HS-27A (cell line): ENCODE measurements at regions not wholly inside any gene's neighbourhood (a gene's known extent, or its start where the extent isn't known, plus 50 kb on each side); places are given as distances from the start of the nearest gene placed in this dataset.
A peak's percentile ranks its signal among the peaks of the same experiment; 100 is the strongest.

Source experiments
- DNase-seq: peaks from one replicate; pipeline ENCODE4 v3.0.0-alpha.2; 2012; ENCODE audit warnings: low read depth, missing footprints

DNA sequence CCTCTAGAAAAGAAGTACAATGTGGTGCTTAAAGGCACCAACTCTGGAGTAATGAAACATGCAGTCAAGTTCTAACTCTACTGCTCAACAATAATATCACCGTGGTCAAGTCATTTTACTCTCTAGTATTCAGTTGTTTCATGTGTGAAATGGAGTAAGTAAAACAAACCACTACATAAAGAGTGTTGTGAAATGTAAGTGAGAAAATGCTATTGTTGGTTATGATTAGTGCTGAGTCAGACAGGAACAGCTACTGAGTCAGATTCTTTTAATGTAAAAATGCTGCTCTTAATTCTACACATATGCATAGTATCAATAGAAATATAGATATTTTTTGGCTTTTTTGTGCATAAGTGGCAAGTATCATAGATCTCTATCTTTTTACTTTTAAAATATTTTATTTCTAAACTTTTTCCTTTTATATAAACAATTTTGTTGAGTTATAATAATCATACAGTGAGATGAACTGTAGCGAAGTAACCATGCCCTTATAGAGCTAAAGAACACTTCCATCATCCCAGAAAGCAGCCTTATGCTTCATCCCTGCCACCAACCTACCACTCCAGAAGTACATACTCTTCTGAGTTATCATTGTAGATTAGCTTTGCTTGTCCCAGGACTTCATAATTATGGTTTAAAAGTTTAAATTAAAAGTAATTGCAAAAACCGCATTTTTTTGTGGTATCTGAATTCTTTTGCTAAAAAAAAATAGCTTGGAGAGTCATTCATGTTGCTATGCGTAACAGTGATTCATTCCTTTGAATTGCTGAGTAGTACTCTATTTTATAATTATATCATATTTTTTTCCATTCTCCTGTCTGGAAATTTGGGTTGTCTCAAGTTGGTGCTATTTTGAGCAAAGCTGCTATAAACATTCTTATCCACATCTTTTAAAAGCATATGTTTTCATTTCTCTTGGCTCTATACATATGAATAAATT, 548.2 kb upstream of the CLINT1 start:
- DNase-seq, result no peak

DNA sequence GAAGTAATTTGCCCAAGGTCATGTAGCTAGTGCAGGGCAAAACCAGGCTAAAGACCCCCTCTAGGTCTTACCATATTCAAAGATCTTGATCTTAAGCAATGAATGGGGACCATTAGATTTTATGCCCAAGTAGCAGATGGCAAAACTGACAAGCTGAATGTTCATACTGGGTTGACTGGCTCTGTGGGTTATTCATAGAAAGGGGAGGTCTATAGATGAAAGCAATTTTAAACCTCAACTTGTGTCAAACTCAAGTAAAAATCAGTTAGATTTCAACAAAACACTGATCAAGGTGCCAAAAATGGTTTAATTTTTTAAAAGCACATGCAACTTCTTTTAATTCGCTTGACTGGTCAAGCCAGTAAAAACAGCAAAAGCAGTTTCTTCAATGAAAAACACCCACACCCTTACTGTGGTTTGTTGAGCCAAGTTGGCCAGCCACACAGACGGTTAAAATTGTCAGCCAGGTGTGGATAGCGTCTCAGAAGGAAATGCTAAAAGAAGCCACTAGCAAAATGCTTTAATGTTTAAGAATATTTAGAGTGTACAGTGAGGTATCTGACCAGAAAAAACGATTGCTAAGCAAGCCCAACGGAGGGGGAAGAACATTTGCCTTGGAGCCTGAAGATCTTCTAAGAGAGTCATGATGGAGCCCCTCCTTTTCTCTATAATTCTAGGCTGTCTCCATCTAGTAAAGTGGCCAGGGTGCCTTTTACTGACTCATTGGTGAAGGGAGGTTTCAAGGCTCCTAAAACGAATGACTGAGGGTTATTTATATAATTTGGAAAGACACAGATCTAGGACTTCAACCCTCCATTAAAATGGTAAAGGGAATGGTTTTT, 539.6 kb upstream of the CLINT1 start:
- DNase-seq, result no peak

DNA sequence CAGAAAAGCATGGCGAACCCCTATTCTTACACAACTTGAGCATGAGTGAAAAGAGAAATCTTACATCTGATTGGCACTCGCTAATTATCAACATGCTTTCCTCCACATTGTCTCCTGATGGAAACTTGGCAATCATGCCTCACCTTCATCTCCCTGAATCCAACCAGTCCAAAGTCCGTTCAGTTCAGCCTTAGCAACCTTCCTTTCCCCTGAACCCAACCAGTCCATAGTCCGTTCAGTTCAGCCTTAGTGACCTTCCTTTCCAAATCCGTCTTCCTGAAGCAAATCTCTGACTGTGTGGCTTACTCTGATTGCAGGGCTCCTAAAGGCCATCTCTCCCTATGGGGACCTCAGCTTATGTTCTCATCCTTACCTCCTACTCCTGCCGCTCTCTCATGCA, 538.3 kb upstream of the CLINT1 start:
- no peak for DNase-seq

DNA sequence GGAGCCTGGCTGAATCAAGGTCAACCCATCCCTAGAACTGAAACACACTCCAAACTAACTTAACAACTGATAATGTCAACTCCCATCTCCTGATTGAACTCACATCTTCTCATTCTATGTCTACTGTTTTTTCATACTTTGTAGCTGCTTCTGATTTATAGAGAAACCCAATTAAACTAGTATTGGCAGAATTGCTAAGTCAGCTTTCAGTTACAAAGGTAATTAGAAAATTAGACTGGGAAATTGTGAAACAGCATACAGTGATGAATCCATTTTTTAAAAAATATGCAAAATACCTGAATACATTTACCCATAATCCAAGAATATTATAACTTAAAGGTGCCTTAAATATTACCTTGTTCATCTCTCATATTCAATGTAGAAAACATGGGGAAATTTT, 535.2 kb upstream of the CLINT1 start:
- DNase-seq, result no peak

DNA sequence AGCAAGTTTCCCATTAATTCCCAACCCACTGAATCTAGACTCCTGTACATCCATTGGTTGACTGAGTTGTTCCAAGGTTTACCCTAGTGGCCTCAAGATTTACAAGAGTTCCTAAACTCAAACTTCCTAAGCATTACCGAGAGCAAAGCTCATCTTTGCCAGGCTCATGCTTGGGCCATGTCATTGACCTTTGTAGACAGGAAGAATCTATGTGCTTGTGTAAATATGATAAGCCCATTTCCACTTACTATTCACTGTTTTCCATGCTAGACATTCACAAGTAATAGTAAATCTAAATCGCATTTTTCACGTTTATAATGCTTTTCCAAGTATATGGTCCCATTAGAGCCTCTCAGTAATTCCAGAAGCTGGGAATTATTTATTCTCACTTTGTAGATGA, 534.5 kb upstream of the CLINT1 start:
- DNase-seq, result no peak

DNA sequence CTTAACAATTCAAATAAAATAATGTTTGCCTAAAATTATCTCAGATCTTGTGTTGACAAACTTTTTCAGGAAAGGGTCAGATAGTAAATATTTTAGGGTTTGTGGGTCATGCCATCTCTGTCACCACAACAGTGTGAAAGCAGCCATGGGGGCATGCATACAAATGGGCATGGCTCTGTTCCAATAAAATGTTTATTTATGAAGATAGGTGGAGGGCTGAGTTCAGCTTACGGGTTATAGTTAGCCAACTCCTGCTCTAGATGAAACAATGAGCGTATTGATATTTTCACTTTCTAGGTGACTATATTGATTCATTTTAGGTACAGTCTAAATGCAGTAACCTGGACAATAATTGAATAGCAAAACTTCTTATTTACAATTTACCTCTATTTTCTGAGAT, 533.8 kb upstream of the CLINT1 start:
- DNase-seq, result no peak

DNA sequence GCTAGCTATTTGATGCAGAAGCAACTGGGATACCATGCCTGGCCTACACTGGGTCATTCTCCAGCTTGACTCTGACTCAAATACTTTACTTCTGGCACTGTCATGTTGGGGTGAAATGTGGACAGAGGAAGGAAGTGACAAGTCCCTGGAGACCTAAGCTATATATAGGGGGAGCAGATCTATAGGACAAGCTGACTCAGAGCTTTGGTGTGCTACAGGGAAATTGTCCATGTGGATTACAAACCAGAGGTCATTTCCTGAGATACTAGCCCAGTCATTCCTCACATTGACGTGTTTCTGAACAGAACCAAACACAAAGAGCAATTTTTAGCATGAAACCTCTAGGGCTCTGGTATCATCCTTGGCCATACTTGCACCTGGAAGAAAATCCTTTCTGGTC, 531.6 kb upstream of the CLINT1 start:
- no peak for DNase-seq

DNA sequence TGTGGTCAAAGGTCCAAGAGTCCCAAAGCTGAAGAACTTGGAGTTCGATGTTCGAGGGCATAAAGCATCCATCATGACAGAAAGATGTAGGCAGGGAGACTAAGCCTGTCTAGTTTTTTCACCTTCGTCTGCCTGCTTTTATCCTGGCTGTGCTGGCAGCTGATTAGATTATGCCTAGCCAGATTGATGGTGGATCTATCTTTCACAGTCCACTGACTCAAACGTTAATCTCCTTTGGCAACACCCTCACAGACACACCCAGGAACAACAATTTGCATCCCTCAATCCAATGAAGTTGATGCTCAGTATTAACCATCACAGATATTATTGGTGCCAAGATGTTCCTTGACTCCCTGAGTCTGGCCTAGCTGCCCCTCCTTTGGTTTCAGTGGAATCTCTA, 530.8 kb upstream of the CLINT1 start:
- DNase-seq, result no peak

DNA sequence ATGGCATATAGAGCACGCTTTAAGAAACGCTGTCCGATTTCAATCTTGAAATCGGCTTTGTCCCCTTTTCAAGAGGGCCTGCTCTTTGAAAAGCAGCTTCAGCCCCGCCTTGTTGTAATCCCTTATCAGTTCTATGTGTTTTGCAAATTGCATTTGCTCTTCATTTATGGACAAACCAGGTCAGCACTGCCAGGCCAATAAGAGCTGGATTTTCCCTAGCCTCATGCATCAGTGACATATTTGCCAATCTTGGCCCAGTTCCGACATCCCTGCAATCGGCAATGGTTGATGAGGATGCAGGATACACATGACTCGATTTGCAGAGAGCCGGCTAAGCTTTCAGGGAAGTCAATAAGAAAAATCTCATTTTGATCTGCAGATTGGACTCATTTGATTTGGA, 529.1 kb upstream of the CLINT1 start:
- DNase-seq, result no peak

DNA sequence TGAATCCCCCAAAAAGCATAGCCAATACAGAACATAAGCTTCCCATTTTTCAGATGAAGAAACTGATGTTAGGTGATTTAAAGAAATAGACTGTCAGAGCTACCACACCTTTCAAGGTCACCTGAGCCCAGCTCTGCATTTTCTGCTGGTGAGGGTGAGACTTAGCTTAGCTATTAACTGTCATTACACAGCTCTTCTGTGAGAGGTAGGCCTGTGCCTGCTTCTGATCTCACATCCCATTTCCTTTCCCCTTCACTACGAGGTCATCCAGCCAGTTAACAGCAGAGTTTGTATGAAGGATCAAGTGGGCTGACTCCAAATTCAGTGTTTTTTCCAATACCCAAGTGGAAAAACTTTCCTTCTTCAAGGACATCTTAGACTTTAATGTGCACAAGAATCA, 528.6 kb upstream of the CLINT1 start:
- no peak for DNase-seq

DNA sequence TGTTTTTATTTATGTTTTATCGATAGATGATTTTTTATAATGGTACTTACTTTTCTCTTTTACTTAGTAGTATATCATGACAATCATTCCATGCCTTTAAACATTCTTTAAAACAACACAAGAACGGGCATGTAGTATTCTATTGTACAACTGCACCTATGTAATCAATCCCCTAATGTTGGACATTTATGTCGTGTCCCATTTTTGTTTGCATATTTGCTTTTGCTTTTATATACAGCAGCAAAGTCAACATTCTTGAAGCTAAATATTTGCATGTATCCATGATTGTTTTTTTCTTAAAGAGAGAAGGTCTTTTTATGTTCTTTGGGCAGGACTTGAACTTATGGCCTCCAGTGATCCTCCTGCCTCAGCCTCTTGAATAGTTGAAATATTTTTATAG, 527.0 kb upstream of the CLINT1 start:
- DNase-seq, result no peak

DNA sequence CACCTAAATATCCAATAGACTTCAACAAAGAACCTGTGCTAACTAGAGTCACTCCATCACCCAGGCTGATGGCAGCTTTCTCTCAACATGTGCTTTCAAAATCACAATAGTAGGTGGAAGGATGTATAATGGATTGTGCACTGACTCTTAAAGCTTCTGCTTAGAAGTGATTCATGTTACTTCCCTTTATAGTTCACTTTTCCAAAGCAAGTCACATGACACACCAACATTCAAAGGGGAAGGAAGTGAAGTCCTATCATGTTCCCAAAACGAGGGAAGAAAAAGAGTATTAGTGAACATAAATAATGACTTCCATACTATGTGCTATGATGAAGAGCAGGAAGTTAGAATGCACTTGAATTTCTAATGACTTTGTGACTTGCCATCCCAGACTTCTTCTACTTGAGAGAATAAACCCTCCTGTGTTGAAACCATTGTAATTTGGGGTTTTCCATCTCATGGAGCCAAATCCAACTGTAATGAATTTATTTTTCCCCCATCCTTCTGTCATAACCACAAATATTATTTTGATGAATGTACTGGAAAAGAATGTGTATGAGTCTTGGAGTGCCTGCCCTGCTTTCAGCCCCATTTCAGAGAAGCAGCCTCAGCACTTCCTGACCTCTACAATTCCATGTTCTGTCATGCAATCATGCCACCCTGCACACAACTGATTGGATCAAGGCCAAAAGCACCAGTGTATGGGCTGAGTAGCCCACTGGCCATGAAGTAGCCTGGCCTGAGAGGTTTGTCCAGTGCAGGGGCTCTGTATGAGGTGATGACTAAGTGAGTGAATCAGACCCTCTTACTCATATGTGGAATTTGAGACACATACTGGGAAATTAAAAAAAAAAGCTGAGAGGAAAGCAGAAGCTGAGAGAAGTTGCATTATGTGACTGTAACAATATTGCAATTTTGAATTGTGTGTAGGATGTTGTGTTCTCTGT, 525.9 kb upstream of the CLINT1 start:
- DNase-seq, result peak; percentile 96

DNA sequence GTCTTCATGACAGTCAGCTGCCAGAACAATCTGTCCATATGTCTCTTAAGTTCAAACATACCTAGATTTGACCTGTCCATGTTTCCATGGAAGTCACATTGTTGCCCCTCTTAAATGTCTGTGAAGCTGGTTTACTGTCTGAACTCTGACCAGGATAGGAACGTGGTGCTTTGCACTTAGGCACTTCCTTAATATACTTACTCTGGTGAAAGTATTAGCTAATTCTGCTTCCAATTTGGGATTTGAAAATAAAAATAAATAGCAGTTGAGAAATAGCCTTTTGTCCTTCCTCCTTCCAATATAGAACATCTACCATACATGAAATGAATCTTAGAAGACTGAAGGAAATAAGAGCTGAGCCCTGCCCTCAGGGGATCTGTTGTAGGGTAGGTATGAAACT, 524.5 kb upstream of the CLINT1 start:
- DNase-seq, result no peak

DNA sequence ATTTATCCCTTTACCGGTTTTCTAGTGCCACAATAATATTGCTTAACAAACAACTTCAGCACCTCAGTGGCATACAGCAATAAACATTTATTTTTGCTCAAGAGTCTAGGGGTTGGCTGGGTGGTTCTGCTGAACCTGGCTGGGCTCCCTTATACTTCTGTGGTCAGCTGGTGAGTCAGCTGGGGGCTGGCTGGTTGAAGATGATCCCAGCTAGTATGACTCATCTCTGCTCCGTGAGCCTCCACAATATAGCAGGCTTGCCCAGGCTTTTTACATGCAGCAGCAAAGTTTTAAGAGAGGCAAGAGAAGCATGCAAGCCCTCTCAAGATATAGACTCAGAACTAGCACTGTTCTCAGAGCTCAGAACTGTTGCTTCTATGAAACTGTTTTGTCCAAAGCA, 523.5 kb upstream of the CLINT1 start:
- peak; percentile 76 for DNase-seq

DNA sequence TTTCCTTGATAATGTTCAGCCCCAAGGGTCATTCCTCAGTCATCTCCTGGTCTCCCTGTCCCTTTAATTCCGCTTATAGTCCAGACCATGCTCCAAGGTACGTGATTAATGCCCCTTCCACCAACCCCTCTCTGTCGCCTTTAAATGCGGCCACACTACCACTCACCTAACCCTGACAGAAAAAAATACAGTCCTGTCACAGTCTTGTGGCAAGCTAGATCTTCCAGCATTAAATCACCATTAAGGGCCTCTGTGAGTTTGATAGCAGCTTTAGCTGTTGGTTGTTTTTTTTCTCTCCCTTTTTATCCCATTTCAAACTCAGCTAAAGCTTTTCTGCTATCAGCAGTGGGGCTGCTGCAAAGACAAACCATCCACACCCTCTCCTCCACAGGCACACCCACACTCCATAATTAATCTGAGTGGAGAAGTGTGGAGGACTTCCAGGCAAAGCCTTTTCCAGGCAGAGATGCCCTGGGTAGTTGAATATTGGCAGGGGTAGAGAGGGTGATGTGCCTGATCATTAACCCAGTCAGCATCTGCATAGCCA, 522.7 kb upstream of the CLINT1 start:
- no peak for DNase-seq

DNA sequence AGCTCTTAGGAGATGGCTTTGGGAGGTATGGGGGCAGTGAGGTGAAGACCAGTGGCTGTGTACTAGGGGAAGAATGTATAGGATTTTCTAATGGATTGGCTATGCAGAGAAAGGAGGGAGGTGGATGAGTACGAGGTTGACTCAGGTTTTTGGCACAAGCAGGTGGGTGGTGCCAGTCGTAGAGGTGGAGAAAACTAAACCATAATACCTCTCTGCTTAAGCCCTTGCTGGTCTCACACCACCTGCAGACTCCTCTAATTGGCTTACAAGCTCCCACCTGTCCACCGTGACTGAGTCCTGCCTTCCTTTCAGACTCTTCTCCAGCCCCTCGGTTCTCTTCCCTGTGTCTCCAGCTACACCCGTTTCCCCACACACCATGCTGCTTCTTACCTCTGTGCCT, 521.7 kb upstream of the CLINT1 start:
- no peak for DNase-seq

DNA sequence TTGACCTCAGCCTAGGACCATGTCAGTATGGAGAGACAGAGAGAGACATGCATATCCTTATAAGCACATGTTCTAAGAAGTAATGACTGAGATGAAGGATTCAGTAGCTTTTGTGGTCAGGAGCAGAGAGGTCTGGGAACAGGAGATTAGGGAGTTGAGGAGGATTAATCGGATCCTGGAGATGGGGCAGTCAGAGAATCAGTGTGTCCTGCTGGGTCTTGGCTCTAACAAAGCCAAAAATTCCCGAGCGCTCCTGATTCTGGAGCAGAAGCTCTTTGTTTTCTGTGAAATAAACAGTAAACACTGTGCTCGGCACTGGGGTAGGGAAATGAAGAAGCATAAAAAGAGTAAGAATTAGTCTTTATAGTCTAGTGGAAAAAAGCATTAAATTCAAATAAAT, 520.0 kb upstream of the CLINT1 start:
- DNase-seq, result no peak

DNA sequence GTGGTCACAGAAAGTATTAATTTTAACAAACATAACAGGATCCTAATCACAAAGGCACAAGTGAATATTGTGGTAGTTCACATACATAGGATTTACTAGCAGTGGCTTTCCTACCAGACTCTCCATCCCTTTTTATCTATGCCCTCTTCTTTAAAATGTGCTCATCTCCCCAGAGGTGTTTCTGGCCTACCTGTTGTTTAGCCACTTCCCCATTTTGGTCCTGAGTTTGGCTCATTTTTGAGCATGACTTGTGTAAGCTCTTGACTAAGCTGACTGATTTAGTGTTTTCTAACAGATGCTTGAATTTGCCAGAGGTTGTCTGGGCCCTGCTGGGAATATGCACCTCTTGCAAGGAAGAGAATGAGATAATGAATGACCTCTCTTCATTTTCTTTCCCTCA, 517.7 kb upstream of the CLINT1 start:
- DNase-seq, result no peak

DNA sequence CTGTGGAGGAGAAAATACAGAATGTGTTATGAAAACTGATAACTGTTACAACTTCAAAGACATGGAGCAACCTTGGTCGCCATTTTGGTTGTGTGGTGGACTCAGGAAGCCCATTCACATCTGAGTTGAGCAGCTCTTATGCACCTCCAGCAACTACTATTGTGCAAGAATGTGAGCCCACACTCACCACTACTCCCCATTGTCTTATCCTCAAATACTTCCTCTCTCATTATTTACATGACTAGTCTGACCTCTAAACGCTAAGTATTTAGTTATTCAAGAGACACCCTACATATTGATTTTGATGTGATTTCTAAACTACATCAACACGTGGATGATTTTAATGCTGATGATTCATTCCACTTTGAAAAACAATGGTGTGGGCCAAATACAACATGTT, 516.6 kb upstream of the CLINT1 start:
- no peak for DNase-seq

DNA sequence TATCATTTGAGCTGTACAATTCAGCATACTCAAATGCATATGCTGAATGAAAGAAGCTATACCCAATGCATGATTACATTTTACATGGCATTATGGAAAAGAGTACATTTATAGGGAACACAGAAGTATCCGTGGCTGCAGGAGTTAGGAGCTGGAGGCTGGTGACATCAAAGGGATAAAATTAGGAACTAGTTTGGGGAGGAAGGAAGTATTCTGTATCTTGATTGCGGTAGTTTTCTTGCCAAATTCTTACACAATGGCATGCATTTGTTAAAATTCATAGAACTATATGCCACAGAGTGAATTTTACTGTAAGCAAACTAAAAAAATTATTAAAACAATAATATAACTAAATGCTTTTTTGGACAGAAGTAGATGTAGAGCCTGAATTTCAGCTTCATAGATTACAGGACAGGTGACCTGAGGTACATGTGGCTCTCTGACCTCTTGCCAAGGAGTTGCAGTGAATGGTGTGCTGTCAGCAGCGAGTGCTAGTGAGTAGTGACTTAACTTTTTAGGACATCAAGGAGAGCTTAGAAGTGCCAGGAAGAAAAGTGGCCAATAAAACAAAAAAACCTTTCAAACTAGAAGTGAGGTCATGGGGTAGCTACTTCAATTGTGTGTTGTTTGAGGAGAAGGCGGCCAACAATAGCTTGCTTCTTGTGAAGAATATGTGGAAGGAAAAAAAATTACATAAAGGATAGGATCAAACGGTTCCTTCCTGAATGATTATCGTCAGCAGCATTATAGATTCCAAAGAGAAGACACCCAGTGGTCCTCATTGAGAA, 514.9 kb upstream of the CLINT1 start:
- no peak for DNase-seq

DNA sequence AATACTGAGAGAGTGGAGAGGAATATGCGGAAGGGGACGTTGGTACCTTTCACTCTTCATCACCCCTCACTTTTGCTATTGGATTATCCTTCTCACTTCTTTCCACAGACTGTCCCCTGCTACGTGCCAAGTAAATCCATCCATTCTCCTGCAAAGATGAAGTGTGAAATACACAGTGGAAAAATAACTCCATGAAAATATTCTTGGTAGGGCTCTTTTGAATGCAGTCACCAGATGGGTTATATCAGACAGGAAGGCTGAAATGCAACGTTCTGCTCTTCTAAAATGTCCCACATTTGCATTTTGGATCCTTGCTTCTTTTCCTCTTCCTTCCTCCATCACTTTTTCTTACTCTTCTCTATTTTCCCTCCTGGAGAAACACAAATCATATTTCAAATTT, 510.3 kb upstream of the CLINT1 start:
- no peak for DNase-seq
